ENCODE measurements at regions not wholly inside any gene's neighbourhood (a gene's known extent, or its start where the extent isn't known, plus 50 kb on each side); places are given as distances from the start of the nearest gene placed in this dataset.

DNA sequence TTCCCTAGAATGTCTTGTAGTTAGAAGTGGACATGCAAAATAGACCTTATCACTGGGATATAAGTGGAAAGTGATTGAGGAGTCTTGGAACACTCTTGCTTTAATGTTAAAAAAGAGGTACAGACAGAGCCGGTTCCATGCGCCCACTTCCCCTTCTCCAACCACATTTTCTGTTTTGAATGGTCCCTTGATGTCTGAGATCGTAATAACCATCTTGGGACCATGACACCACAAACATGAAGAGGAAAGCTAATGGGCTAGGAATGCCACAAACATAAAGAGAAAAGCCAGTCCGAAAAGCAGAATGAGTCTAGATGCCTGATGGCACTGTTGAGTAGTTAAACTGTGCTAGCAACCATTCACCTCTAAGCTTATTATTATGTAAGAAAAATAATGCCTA lies 54.8 kb upstream of the SPON1 start:
- no peak overlapping the region for H3K4me3 ChIP-seq (replicated peaks; ENCODE audit: low read depth, low read length)
- TF ChIP-seq, protein P1, sequence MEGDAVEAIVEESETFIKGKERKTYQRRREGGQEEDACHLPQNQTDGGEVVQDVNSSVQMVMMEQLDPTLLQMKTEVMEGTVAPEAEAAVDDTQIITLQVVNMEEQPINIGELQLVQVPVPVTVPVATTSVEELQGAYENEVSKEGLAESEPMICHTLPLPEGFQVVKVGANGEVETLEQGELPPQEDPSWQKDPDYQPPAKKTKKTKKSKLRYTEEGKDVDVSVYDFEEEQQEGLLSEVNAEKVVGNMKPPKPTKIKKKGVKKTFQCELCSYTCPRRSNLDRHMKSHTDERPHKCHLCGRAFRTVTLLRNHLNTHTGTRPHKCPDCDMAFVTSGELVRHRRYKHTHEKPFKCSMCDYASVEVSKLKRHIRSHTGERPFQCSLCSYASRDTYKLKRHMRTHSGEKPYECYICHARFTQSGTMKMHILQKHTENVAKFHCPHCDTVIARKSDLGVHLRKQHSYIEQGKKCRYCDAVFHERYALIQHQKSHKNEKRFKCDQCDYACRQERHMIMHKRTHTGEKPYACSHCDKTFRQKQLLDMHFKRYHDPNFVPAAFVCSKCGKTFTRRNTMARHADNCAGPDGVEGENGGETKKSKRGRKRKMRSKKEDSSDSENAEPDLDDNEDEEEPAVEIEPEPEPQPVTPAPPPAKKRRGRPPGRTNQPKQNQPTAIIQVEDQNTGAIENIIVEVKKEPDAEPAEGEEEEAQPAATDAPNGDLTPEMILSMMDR (IDR thresholded peaks at IDR 0.05; ENCODE audit: insufficient read depth, low read length, poor library complexity, severe bottlenecking) = no peak
- H3K36me3 ChIP-seq (ENCODE audit: control insufficient read depth, insufficient read depth, low read length) = no peaks in the 10 kb centered on the region

DNA sequence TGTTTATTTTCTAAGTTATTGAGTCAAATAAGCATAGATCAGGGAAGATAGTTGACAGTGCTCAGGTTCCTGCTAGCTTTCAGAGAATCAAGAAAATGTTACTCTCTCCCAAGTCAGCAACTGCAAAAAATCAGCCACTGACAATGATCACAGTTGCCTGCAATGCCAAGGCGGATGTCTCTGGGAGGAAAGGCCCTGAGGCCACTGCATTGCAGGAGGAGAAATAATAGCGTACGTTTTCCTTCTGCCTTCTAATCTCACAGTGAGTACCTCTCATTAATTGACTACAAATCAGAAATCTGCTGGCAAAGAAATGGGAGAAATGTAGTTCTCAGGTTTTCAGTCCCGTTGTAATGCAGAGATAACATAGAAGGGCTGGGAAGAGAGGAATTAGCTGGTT lies 54.0 kb upstream of the SPON1 start:
- Histone ChIP-seq H3K36me3 (ENCODE audit: control insufficient read depth, insufficient read depth, low read length) (no peaks in the 10 kb centered on the region), H3K4me3 (replicated peaks; ENCODE audit: low read depth, low read length) (no peak overlapping the region), H3K27me3 (replicated peaks; ENCODE audit: control insufficient read depth, insufficient read depth, low read length) (no peaks in the 10 kb centered on the region)
- no peak for DNase-seq (ENCODE audit: extremely low read depth, insufficient read length)
- TF ChIP-seq, protein P1 (IDR thresholded peaks at IDR 0.05; ENCODE audit: insufficient read depth, low read length, poor library complexity, severe bottlenecking) = no peak

More for the DNA sequence above, 54.8 kb upstream of the SPON1 start:
- no peak for DNase-seq (ENCODE audit: extremely low read depth, insufficient read length)
- no peaks in the 10 kb centered on the region for H3K27me3 ChIP-seq (replicated peaks; ENCODE audit: control insufficient read depth, insufficient read depth, low read length)

All from GM06990 (cell line).